Transverse colon (tissue), 4 donors: ENCODE measurements at regions not wholly inside any gene's neighbourhood (a gene's known extent, or its start where the extent isn't known, plus 50 kb on each side); places are given as distances from the start of the nearest gene placed in this dataset.
"Not testable (repeated sequence)": the region's sequence is repeated elsewhere in the genome, so short reads cannot be mapped to it uniquely, and the experiment has no call there.

ENCODE experiments used
- CTCF ChIP-seq, 5 experiments: fragments of 200-600 bp in 3 of 5; fragments of 450-650 bp in 2 of 5; sonication (generic) in 3 of 5; IDR thresholded peaks; 1 replicate in 2 of 5; 2 replicates in 3 of 5; pipeline ENCODE4 v1.5.1; 2016 to 2017; ENCODE audit warnings: antibody characterized with exemption in 5 of 5, inconsistent platforms in 3 of 5, mild to moderate bottlenecking in 2 of 5, moderate library complexity in 1 of 5
- EP300 ChIP-seq: sonication (generic); formaldehyde crosslinking; IDR thresholded peaks from one replicate; pipeline ENCODE4 v1.6.1; 2017; ENCODE audit warnings: antibody characterized with exemption, low read depth
- POLR2AphosphoS5 ChIP-seq, 3 donors: sonication (generic); formaldehyde crosslinking; IDR thresholded peaks; one replicate each; pipeline ENCODE4 v1.6.1; 2016; ENCODE audit warnings: antibody characterized with exemption in 3 of 3

GRCh38 chr2:225229346-225229745 is 170.2 kb upstream of the NYAP2 start:
- TF ChIP-seq CTCF (IDR thresholded peaks at IDR 0.05); POLR2AphosphoS5 (IDR thresholded peaks at IDR 0.05); EP300: not testable (repeated sequence)
